NB4 (cell line): ENCODE measurements at regions not wholly inside any gene's neighbourhood (a gene's known extent, or its start where the extent isn't known, plus 50 kb on each side); places are given as distances from the start of the nearest gene placed in this dataset.

Source experiments
- CTCF ChIP-seq: IDR thresholded peaks from one replicate; pipeline ENCODE4 v1.5.1; 2012; ENCODE audit warnings: low read depth, low read length
- MAX ChIP-seq: IDR thresholded peaks from 2 replicates; pipeline ENCODE4 v1.6.1; 2011; ENCODE audit warnings: low read depth, low read length
- MYC ChIP-seq: IDR thresholded peaks from 2 replicates; pipeline ENCODE4 v1.6.1; 2011; ENCODE audit warnings: low read depth, low read length
- POLR2A ChIP-seq: IDR thresholded peaks from 2 replicates; pipeline ENCODE4 v1.6.1; 2011; ENCODE audit warnings: mild to moderate bottlenecking; ENCODE audit not compliant: insufficient read length; ENCODE audit errors: extremely low read depth

- TF ChIP-seq POLR2A (no peak), CTCF (no peak), MYC (no peak), MAX (no peak)
These were observed 319.8 kb downstream of the PCDH20 start for GRCh38 chr13:61095885-61096284.
